ENCODE measurements at regions not wholly inside any gene's neighbourhood (a gene's known extent, or its start where the extent isn't known, plus 50 kb on each side); places are given as distances from the start of the nearest gene placed in this dataset.
A peak's percentile ranks its signal among the peaks of the same experiment; 100 is the strongest.

DNA sequence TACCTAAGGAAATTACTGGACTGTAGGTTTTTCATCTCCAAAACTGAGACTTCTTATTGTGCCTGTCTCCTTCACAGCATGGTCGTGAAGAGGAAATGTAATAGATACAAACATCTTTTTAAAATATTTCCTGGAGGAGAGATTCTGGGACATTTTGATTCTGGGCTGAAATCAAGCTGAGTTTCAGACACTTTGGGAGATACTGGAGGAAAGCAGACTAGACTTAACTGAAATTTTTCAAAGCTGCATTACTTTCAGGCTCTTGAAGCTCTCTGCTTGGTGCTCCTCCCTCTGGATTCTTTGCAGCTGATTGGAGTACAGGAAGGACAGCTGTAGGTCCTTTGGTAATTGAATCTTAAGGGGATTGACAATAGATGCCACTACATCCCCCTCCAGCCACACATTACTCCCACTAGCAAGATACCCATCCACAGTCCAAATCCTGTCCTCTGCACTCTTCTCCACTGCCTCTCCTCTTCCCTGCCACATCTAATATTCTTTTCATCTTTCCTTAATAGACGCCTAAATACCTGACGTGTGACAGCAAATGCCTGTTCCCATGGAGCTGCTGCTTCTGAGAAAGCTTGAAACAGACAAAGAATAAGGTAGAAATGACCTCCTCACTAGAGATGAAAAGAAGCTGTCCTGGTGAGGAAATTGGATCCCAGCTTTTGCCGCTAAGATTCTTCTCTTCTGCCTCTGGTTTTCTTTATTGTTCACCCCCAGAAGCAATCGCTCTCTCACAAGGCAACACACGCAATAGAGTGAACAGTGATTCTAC, 111.5 kb upstream of the PHYHIPL start:
- TF ChIP-seq EP300 (conservative IDR thresholded peaks at IDR 0.05; ENCODE audit: poor library complexity, severe bottlenecking) (peak; percentile 57), EZH2 (IDR thresholded peaks at IDR 0.05; ENCODE audit: borderline replicate concordance, insufficient read depth, low read length, poor library complexity, severe bottlenecking) (no peak), POLR2AphosphoS5 (IDR thresholded peaks at IDR 0.05) (peak; percentile 36), SMC3 (conservative IDR thresholded peaks at IDR 0.05; ENCODE audit: poor library complexity) (peak; percentile 26)
- TF ChIP-seq, protein P1, sequence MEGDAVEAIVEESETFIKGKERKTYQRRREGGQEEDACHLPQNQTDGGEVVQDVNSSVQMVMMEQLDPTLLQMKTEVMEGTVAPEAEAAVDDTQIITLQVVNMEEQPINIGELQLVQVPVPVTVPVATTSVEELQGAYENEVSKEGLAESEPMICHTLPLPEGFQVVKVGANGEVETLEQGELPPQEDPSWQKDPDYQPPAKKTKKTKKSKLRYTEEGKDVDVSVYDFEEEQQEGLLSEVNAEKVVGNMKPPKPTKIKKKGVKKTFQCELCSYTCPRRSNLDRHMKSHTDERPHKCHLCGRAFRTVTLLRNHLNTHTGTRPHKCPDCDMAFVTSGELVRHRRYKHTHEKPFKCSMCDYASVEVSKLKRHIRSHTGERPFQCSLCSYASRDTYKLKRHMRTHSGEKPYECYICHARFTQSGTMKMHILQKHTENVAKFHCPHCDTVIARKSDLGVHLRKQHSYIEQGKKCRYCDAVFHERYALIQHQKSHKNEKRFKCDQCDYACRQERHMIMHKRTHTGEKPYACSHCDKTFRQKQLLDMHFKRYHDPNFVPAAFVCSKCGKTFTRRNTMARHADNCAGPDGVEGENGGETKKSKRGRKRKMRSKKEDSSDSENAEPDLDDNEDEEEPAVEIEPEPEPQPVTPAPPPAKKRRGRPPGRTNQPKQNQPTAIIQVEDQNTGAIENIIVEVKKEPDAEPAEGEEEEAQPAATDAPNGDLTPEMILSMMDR (IDR thresholded peaks at IDR 0.05; ENCODE audit: poor library complexity, severe bottlenecking): no peak
